ENCODE measurements at regions not wholly inside any gene's neighbourhood (a gene's known extent, or its start where the extent isn't known, plus 50 kb on each side); places are given as distances from the start of the nearest gene placed in this dataset.

DNA sequence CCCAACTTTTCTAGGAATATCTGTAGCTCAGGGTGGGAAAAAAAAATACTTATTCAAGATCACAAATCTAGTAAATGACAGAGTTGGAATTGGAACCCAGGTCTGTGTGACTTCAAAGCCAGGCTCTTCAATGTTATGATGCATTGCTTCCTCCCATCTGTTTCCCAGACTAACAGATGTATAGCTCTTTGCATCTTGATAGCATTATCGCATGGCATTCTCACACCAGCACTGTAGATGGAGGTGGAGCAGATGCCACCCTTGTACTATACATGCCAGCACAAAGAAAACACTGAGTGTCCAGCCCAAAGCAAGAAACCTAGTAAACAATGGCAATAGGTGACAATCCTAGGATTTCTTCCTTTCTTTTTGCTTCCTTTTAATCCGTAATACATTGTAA lies 497.3 kb downstream of the NEBL start (continued):
- no peak for TF ChIP-seq ZNF646 (CRISPR knock-in tag; IDR thresholded peaks at IDR 0.05)
- no peak for TF ChIP-seq TOE1 (CRISPR knock-in tag; IDR thresholded peaks at IDR 0.05)
- no peak for TF ChIP-seq ZNF773 (CRISPR knock-in tag; IDR thresholded peaks at IDR 0.05; ENCODE audit: borderline replicate concordance)
- TF ChIP-seq ZNF563 (CRISPR knock-in tag; IDR thresholded peaks at IDR 0.05): no peak
- TF ChIP-seq ZNF782 (CRISPR knock-in tag; IDR thresholded peaks at IDR 0.05; ENCODE audit: borderline replicate concordance): no peak

DNA sequence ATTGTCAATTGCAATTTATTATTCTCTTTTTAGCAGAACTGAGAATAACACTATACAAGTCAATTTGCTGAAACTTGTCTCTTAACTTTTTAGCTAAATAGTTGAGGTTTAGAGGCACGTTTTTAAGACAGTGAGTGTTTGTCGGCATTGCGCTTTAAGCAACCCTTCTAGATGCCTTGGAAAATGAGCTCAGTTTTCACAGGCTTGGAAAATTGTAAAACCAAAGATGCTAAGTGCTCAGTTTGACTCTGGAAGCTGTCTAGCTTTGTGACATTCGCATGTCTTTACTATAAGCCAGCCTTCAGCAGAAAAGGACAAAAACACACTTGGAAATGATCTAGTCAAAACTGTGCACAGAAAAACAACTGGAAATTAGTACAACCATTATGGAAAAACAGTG lies 500.4 kb downstream of the NEBL start:
- ATAC-seq: no peak
- in situ Hi-C loops (cut with HindIII; ENCODE audit: extremely low pct_ligation_motif_present, low pct_unique_long_range_greater_than_20kb): no loop called here
- POLR2A ChIA-PET: no interaction called here
- no peaks in the 10 kb centered on the region for H3K4me1 ChIP-seq (ENCODE audit: insufficient read depth, low read length)
- H3K27ac ChIP-seq (ENCODE audit: extremely low read length, insufficient read depth, low read length): no peak overlapping the region
- H4K20me1 ChIP-seq (ENCODE audit: insufficient read depth, low read length): no peaks in the 10 kb centered on the region
- no peak overlapping the region for H3K4me3 ChIP-seq (replicated peaks in 1 of 3; ENCODE audit: insufficient read depth in 1 of 3, low read depth in 2 of 3, low read length in 3 of 3)
- BruUV-seq (replicated peaks): no TSS peak
- no peak for DNase-seq (ENCODE audit: low spot score)
- 13% methylated on average over 4 of the region's 4 CpGs for WGBS (ENCODE audit: low lambda C conversion rate)
- intact Hi-C loops (cut with micrococcal nuclease; ENCODE audit: unreplicated experiment): no loop called here
- H3K9me3 ChIP-seq (ENCODE audit: low read length): peaks cover 57% of the 10 kb centered on the region; the same call in 1 of the 2 replicates
- no peak overlapping the region for H3K4me2 ChIP-seq (ENCODE audit: low read depth, low read length)
- H2AFZ ChIP-seq (ENCODE audit: low read length): no peak overlapping the region
- CTCF ChIA-PET (ENCODE audit: low intra/inter-chr PET ratio, low total read pairs): no interaction called here
- H3K79me2 ChIP-seq (ENCODE audit: insufficient read depth, low read length): no peaks in the 10 kb centered on the region
- no peaks in the 10 kb centered on the region for H3K36me3 ChIP-seq (replicated peaks in 1 of 2; ENCODE audit: control insufficient read depth in 1 of 2, insufficient read depth in 2 of 2, low read length in 2 of 2)
- FAIRE-seq: no peak
- no peak overlapping the region for H3K9ac ChIP-seq (ENCODE audit: insufficient read depth, low read depth, low read length)
- H3K27me3 ChIP-seq (ENCODE audit: control insufficient read depth in 1 of 2, insufficient read depth in 2 of 2, low read length in 2 of 2): no peaks in the 10 kb centered on the region
- TF ChIP-seq PCBP2 (optimal IDR thresholded peaks at IDR 0.05; ENCODE audit: low read depth, low read length, poor library complexity, severe bottlenecking): no peak
- TF ChIP-seq ZBTB4 (CRISPR knock-in tag; IDR thresholded peaks at IDR 0.05; ENCODE audit: borderline replicate concordance): no peak
- no peak for TF ChIP-seq NBN (conservative IDR thresholded peaks at IDR 0.05)
- TF ChIP-seq ZNF484 (CRISPR knock-in tag; IDR thresholded peaks at IDR 0.05; ENCODE audit: borderline replicate concordance, low read depth): no peak
- no peak for TF ChIP-seq ZNF747 (CRISPR knock-in tag; IDR thresholded peaks at IDR 0.05; ENCODE audit: borderline replicate concordance)
- TF ChIP-seq WIZ (CRISPR knock-in tag; IDR thresholded peaks at IDR 0.05): no peak
- TF ChIP-seq ZNF883 (CRISPR knock-in tag; IDR thresholded peaks at IDR 0.05; ENCODE audit: not compliant biosample characterization): no peak
- no peak for TF ChIP-seq ZNF296 (CRISPR knock-in tag; conservative IDR thresholded peaks at IDR 0.05)
- no peak for TF ChIP-seq ZNF160 (CRISPR knock-in tag; IDR thresholded peaks at IDR 0.05)
- no peak for TF ChIP-seq NRL (CRISPR knock-in tag; IDR thresholded peaks at IDR 0.05; ENCODE audit: borderline replicate concordance)

Data from HepG2 (cell line).